ENCODE measurements at regions not wholly inside any gene's neighbourhood (a gene's known extent, or its start where the extent isn't known, plus 50 kb on each side); places are given as distances from the start of the nearest gene placed in this dataset.
"Not testable (repeated sequence)": the region's sequence is repeated elsewhere in the genome, so short reads cannot be mapped to it uniquely, and the experiment has no call there.

- DNase-seq (ENCODE audit: low read depth), result no peak
Measured at GRCh38 chr10:94088926-94089381, 95.2 kb downstream of the PLCE1 start.

- DNase-seq (ENCODE audit: low read depth), result no peak
Measured at GRCh38 chr10:94091649-94092048, 97.9 kb downstream of the PLCE1 start.

GRCh38 chr10:94092848-94093247, 99.1 kb downstream of the PLCE1 start:
- no peak for DNase-seq (ENCODE audit: low read depth)

- no peak for DNase-seq (ENCODE audit: low read depth)
Measured at GRCh38 chr10:94093286-94093905, 99.7 kb downstream of the PLCE1 start.

GRCh38 chr10:94094540-94094939, 100.8 kb downstream of the PLCE1 start:
- no peak for DNase-seq (ENCODE audit: low read depth)

- DNase-seq (ENCODE audit: low read depth), result no peak
Measured at GRCh38 chr10:94097656-94098055, 103.9 kb downstream of the PLCE1 start.

- DNase-seq (ENCODE audit: low read depth), result no peak
Measured at GRCh38 chr10:94098896-94099295, 105.2 kb downstream of the PLCE1 start.

GRCh38 chr10:94101894-94102293, 108.2 kb downstream of the PLCE1 start:
- no peak for DNase-seq (ENCODE audit: low read depth)

GRCh38 chr10:94102436-94102835, 108.7 kb downstream of the PLCE1 start:
- no peak for DNase-seq (ENCODE audit: low read depth)

GRCh38 chr10:94103192-94103591, 109.5 kb downstream of the PLCE1 start:
- no peak for DNase-seq (ENCODE audit: low read depth)

GRCh38 chr10:94103801-94104221, 110.1 kb downstream of the PLCE1 start:
- no peak for DNase-seq (ENCODE audit: low read depth)

GRCh38 chr10:94104316-94105000, 110.7 kb downstream of the PLCE1 start:
- DNase-seq (ENCODE audit: low read depth), result no peak

- no peak for DNase-seq (ENCODE audit: low read depth)
Measured at GRCh38 chr10:94105226-94105625, 111.5 kb downstream of the PLCE1 start.

- DNase-seq (ENCODE audit: low read depth), result no peak
Measured at GRCh38 chr10:94107191-94107590, 113.5 kb downstream of the PLCE1 start.

GRCh38 chr10:94108200-94108599, 114.5 kb downstream of the PLCE1 start:
- no peak for DNase-seq (ENCODE audit: low read depth)

- no peak for DNase-seq (ENCODE audit: low read depth)
Measured at GRCh38 chr10:94111367-94111766, 117.6 kb downstream of the PLCE1 start.

- DNase-seq (ENCODE audit: low read depth), result no peak
Measured at GRCh38 chr10:94112321-94112720, 118.6 kb downstream of the PLCE1 start.

- DNase-seq (ENCODE audit: low read depth), result no peak
Measured at GRCh38 chr10:94115725-94116124, 122.0 kb downstream of the PLCE1 start.

GRCh38 chr10:94116848-94117247, 123.1 kb downstream of the PLCE1 start:
- no peak for DNase-seq (ENCODE audit: low read depth)

GRCh38 chr10:94122211-94122610, 128.5 kb downstream of the PLCE1 start:
- DNase-seq (ENCODE audit: low read depth), result no peak

- no peak for DNase-seq (ENCODE audit: low read depth)
Measured at GRCh38 chr10:94123258-94123995, 129.7 kb downstream of the PLCE1 start.

GRCh38 chr10:94124147-94124546, 130.4 kb downstream of the PLCE1 start:
- not testable (repeated sequence) for DNase-seq (ENCODE audit: low read depth)

- DNase-seq (ENCODE audit: low read depth), result not testable (repeated sequence)
Measured at GRCh38 chr10:94125268-94125667, 131.5 kb downstream of the PLCE1 start.

Measured in stimulated activated CD8-positive, alpha-beta memory T cell treated with anti-CD3 and anti-CD28 coated beads, Interleukin-7, amount 100 ng/mL, for 24 hours (primary cell).